ENCODE measurements at regions not wholly inside any gene's neighbourhood (a gene's known extent, or its start where the extent isn't known, plus 50 kb on each side); places are given as distances from the start of the nearest gene placed in this dataset.

GRCh38 chr10:111200505-111201186 is 123.8 kb downstream of the ADRA2A start:
- H3K4me1 ChIP-seq: no peaks in the 10 kb centered on the region
- peaks cover 4% of the 10 kb centered on the region for H3K27me3 ChIP-seq (ENCODE audit: low read depth)
- no peak for TF ChIP-seq CTCF (IDR thresholded peaks at IDR 0.05; ENCODE audit: borderline replicate concordance)
- no peak for DNase-seq
- H3K36me3 ChIP-seq: no peaks in the 10 kb centered on the region
- no peak overlapping the region for H3K4me3 ChIP-seq
- no peak overlapping the region for H3K27ac ChIP-seq (replicated peaks)
- H3K9me3 ChIP-seq (replicated peaks): no peaks in the 10 kb centered on the region
- intact Hi-C loops (cut with micrococcal nuclease): no loop called here

GRCh38 chr10:111203615-111204014 is 126.8 kb downstream of the ADRA2A start:
- Histone ChIP-seq H3K9me3 (replicated peaks) (no peaks in the 10 kb centered on the region), H3K36me3 (no peaks in the 10 kb centered on the region), H3K27ac (replicated peaks) (peak overlapping the region; percentile 60), H3K27me3 (ENCODE audit: low read depth) (peaks cover 31% of the 10 kb centered on the region), H3K4me1 (no peaks in the 10 kb centered on the region), H3K4me3 (no peak overlapping the region)
- DNase-seq: peak; percentile 43
- TF ChIP-seq CTCF (IDR thresholded peaks at IDR 0.05; ENCODE audit: borderline replicate concordance): no peak
- intact Hi-C loops (cut with micrococcal nuclease): no loop called here

- intact Hi-C loops (cut with micrococcal nuclease): no loop called here
- no peaks in the 10 kb centered on the region for H3K9me3 ChIP-seq (replicated peaks)
- no peaks in the 10 kb centered on the region for H3K36me3 ChIP-seq
- no peak for DNase-seq
- H3K27me3 ChIP-seq (ENCODE audit: low read depth): peaks cover 44% of the 10 kb centered on the region
- H3K4me1 ChIP-seq: no peaks in the 10 kb centered on the region
- TF ChIP-seq CTCF (IDR thresholded peaks at IDR 0.05; ENCODE audit: borderline replicate concordance): no peak
- no peak overlapping the region for H3K4me3 ChIP-seq
- H3K27ac ChIP-seq (replicated peaks): no peak overlapping the region
Observed at GRCh38 chr10:111204838-111205237, 128.0 kb downstream of the ADRA2A start.

GRCh38 chr10:111206521-111206920 is 129.7 kb downstream of the ADRA2A start:
- intact Hi-C loops (cut with micrococcal nuclease): no loop called here
- TF ChIP-seq CTCF (IDR thresholded peaks at IDR 0.05; ENCODE audit: borderline replicate concordance): no peak
- no peak for DNase-seq

GRCh38 chr10:111207500-111207899 is 130.7 kb downstream of the ADRA2A start:
- Histone ChIP-seq H3K27me3 (ENCODE audit: low read depth) (peaks cover 47% of the 10 kb centered on the region), H3K36me3 (no peaks in the 10 kb centered on the region), H3K4me3 (no peak overlapping the region), H3K9me3 (replicated peaks) (no peaks in the 10 kb centered on the region), H3K27ac (replicated peaks) (no peak overlapping the region), H3K4me1 (no peaks in the 10 kb centered on the region)
- no peak for DNase-seq
- intact Hi-C loops (cut with micrococcal nuclease): no loop called here
- peak; percentile 54 for TF ChIP-seq CTCF (IDR thresholded peaks at IDR 0.05; ENCODE audit: borderline replicate concordance)

More at GRCh38 chr10:111206521-111206920, 129.7 kb downstream of the ADRA2A start:
- Histone ChIP-seq H3K36me3 (no peaks in the 10 kb centered on the region), H3K9me3 (replicated peaks) (no peaks in the 10 kb centered on the region), H3K27me3 (ENCODE audit: low read depth) (peaks cover 46% of the 10 kb centered on the region), H3K4me1 (no peaks in the 10 kb centered on the region), H3K4me3 (no peak overlapping the region), H3K27ac (replicated peaks) (no peak overlapping the region)
